Lung (tissue), 11 donors: ENCODE measurements at regions not wholly inside any gene's neighbourhood (a gene's known extent, or its start where the extent isn't known, plus 50 kb on each side); places are given as distances from the start of the nearest gene placed in this dataset.

Source experiments
- ATAC-seq: fragments of 200-7000 bp; cut with Tn5 transposase; one replicate; pipeline ENCODE4 v1.9.1; 2020; ENCODE audit warnings: moderate number of reproducible peaks; ENCODE audit not compliant: insufficient read depth, low FRiP score
- DNase-seq, 3 donors: peaks; one replicate each; pipeline ENCODE4 v3.0.0-alpha.2; 2013 to 2017
- H3K27ac ChIP-seq, 2 donors: one replicate each; pipeline ENCODE4 v1.5.1; 2013; ENCODE audit warnings: mild to moderate bottlenecking in 2 of 2, moderate library complexity in 2 of 2, control low read depth in 1 of 2, inconsistent platforms in 1 of 2, low read depth in 1 of 2, low read length in 1 of 2
- H3K27me3 ChIP-seq, 3 donors: one replicate each; pipeline ENCODE4 v1.5.1; 2013; ENCODE audit warnings: low read length in 2 of 3; ENCODE audit not compliant: control insufficient read depth in 3 of 3, insufficient read depth in 3 of 3
- H3K36me3 ChIP-seq, 4 donors: one replicate each; pipeline ENCODE4 v1.5.1; 2013; ENCODE audit warnings: low read length in 4 of 4, mild to moderate bottlenecking in 1 of 4, moderate library complexity in 1 of 4; ENCODE audit not compliant: control insufficient read depth in 4 of 4, insufficient read depth in 4 of 4
- H3K4me1 ChIP-seq, 5 donors: one replicate each; pipeline ENCODE4 v1.5.1; 2013; ENCODE audit warnings: low read length in 5 of 5, mild to moderate bottlenecking in 2 of 5, moderate library complexity in 1 of 5; ENCODE audit not compliant: control insufficient read depth in 5 of 5, insufficient read depth in 5 of 5
- H3K4me3 ChIP-seq: one replicate; pipeline ENCODE4 v1.5.1; 2013; ENCODE audit warnings: mild to moderate bottlenecking, control low read depth, moderate library complexity
- H3K9ac ChIP-seq, 2 donors: one replicate each; pipeline ENCODE4 v1.5.1; 2013; ENCODE audit warnings: low read length in 2 of 2, control low read depth in 1 of 2; ENCODE audit not compliant: insufficient read depth in 1 of 2
- H3K9me3 ChIP-seq, 4 donors: one replicate each; pipeline ENCODE4 v1.5.1; 2013; ENCODE audit warnings: low read length in 3 of 4, mild to moderate bottlenecking in 1 of 4, moderate library complexity in 1 of 4; ENCODE audit not compliant: control insufficient read depth in 4 of 4, insufficient read depth in 3 of 4
- CTCF ChIP-seq: IDR thresholded peaks from 2 replicates; pipeline ENCODE4 v1.5.1; 2012; ENCODE audit warnings: mild to moderate bottlenecking; ENCODE audit errors: control extremely low read depth, extremely low read depth
- whole genome bisulfite sequencing, 2 donors: extraction: QIAGEN DNeasy Blood & Tissue Kit; methylation state at CpG; one replicate each; pipeline ENCODE4 v1.1.7; 2013; 5-methylcytosine and 5-hydroxymethylcytosine counted together
- donor health status: control.
- donor health status: control.
- donor health status: Bipolar disorder and iron deficiency.
- donor health status: healthy.
- donor health status: DM: yes; HTN: yes; CAD: no.

GRCh38 chr3:87175732-87176131 is 51.4 kb upstream of the CHMP2B start:
- H3K9me3 ChIP-seq, result no peaks in the 10 kb centered on the region
- no peak for ATAC-seq
- WGBS, 2 donors, result 67 to 93% methylated on average over 2 of the region's 2 CpGs
- peaks cover 0 to 3% (median 0%) of the 10 kb centered on the region in 5 donors for H3K4me1 ChIP-seq
- H3K9ac ChIP-seq, result no peak overlapping the region
- no peak overlapping the region for H3K27ac ChIP-seq
- no peak for DNase-seq
- no peak for TF ChIP-seq CTCF
- H3K36me3 ChIP-seq, result no peaks in the 10 kb centered on the region
- no peak overlapping the region for H3K4me3 ChIP-seq
- no peaks in the 10 kb centered on the region for H3K27me3 ChIP-seq

- no peak for TF ChIP-seq CTCF
- Histone ChIP-seq H3K27ac (no peak overlapping the region), H3K36me3 (no peaks in the 10 kb centered on the region), H3K4me3 (no peak overlapping the region), H3K9ac (no peak overlapping the region), H3K4me1 (peaks cover 0 to 3% (median 0%) of the 10 kb centered on the region in 5 donors), H3K9me3 (no peaks in the 10 kb centered on the region), H3K27me3 (no peaks in the 10 kb centered on the region)
- 55 to 77% methylated on average over 2 of the region's 2 CpGs for WGBS, 2 donors
- ATAC-seq (no peak), DNase-seq (no peak)
These were observed 53.3 kb upstream of the CHMP2B start for GRCh38 chr3:87173776-87174175.

- Histone ChIP-seq H3K4me3 (no peak overlapping the region), H3K9me3 (no peaks in the 10 kb centered on the region), H3K9ac (no peak overlapping the region), H3K27ac (no peak overlapping the region), H3K27me3 (no peaks in the 10 kb centered on the region), H3K4me1 (peaks cover 0 to 3% (median 0%) of the 10 kb centered on the region in 5 donors), H3K36me3 (no peaks in the 10 kb centered on the region)
- 84 to 87% methylated on average over 3 of the region's 3 CpGs for WGBS, 2 donors
- DNase-seq (no peak), ATAC-seq (no peak)
- no peak for TF ChIP-seq CTCF
These were observed 54.0 kb upstream of the CHMP2B start for GRCh38 chr3:87173071-87173470.
